Smooth muscle cell (in vitro differentiated cells): ENCODE measurements at regions not wholly inside any gene's neighbourhood (a gene's known extent, or its start where the extent isn't known, plus 50 kb on each side); places are given as distances from the start of the nearest gene placed in this dataset.

Experiments used
- DNase-seq: peaks from one replicate; lab custom pipeline; 2025; ENCODE audit not compliant: unreplicated experiment; lab: John Stamatoyannopoulos, UW
- H2AFZ ChIP-seq: fragments of 200-600 bp; sonication (generic); 2 replicates; pipeline ENCODE4 v1.6.0; 2016; ENCODE audit warnings: antibody characterized with exemption, low read depth, mild to moderate bottlenecking
- H3F3A ChIP-seq: fragments of 200-600 bp; sonication (generic); 2 replicates; pipeline ENCODE4 v1.6.0; 2017; ENCODE audit warnings: antibody characterized with exemption, low read depth
- H3K27ac ChIP-seq: fragments of 200-600 bp; sonication (generic); 2 replicates; pipeline ENCODE4 v1.5.1; 2016; ENCODE audit warnings: low read depth, mild to moderate bottlenecking
- H3K27me3 ChIP-seq: fragments of 200-600 bp; sonication (generic); 2 replicates; pipeline ENCODE4 v1.6.1; 2016; ENCODE audit warnings: low read depth, mild to moderate bottlenecking
- H3K36me3 ChIP-seq: fragments of 200-600 bp; sonication (generic); 2 replicates; pipeline ENCODE4 v1.5.1; 2016; ENCODE audit warnings: low read depth
- H3K4me1 ChIP-seq: fragments of 200-600 bp; sonication (generic); 2 replicates; pipeline ENCODE4 v1.5.1; 2016; ENCODE audit warnings: low read depth
- H3K4me2 ChIP-seq: fragments of 200-600 bp; sonication (generic); 2 replicates; pipeline ENCODE4 v1.6.0; 2016; ENCODE audit warnings: mild to moderate bottlenecking
- H3K4me3 ChIP-seq: fragments of 200-600 bp; sonication (generic); 2 replicates; pipeline ENCODE4 v1.5.1; 2016; ENCODE audit warnings: mild to moderate bottlenecking
- H3K79me2 ChIP-seq: fragments of 200-600 bp; sonication (generic); 2 replicates; pipeline ENCODE4 v1.6.0; 2016; ENCODE audit warnings: low read depth, mild to moderate bottlenecking
- H3K9ac ChIP-seq: fragments of 200-600 bp; sonication (generic); 2 replicates; pipeline ENCODE4 v1.6.0; 2016; ENCODE audit warnings: low read depth
- H3K9me3 ChIP-seq: fragments of 200-600 bp; sonication (generic); replicated peaks from 2 replicates; pipeline ENCODE4 v1.5.1; 2016; ENCODE audit warnings: low read depth
- H4K20me1 ChIP-seq: fragments of 200-600 bp; sonication (generic); 2 replicates; pipeline ENCODE4 v1.6.0; 2016; ENCODE audit warnings: low read depth
- CTCF ChIP-seq: fragments of 200-600 bp; sonication (generic); IDR thresholded peaks from 2 replicates; pipeline ENCODE4 v1.5.1; 2017; ENCODE audit warnings: borderline replicate concordance, mild to moderate bottlenecking, antibody characterized with exemption; ENCODE audit not compliant: insufficient read depth, poor library complexity, severe bottlenecking
- WGBS: methylation state at CpG from one replicate; pipeline ENCODE4 v1.1.7; 2016; ENCODE audit warnings: low lambda C conversion rate; 5-methylcytosine and 5-hydroxymethylcytosine counted together

- Histone ChIP-seq H3K9me3 (no peaks in the 10 kb centered on the region), H3K9ac (no peak overlapping the region), H3K79me2 (no peaks in the 10 kb centered on the region), H3K27ac (no peak overlapping the region), H3F3A (no peaks in the 10 kb centered on the region), H4K20me1 (no peaks in the 10 kb centered on the region), H3K36me3 (no peaks in the 10 kb centered on the region), H2AFZ (no peak overlapping the region), H3K4me2 (no peak overlapping the region), H3K4me3 (no peak overlapping the region), H3K4me1 (no peaks in the 10 kb centered on the region), H3K27me3 (no peaks in the 10 kb centered on the region)
- no peak for TF ChIP-seq CTCF
- no peak for DNase-seq
- 90% methylated on average over 3 of the region's 3 CpGs for WGBS
Measured at GRCh38 chr1:239799617-239800016, 292.1 kb upstream of the FMN2 start.

- no peak overlapping the region for H3K4me2 ChIP-seq
- peak overlapping the region; percentile 76 for H3K27ac ChIP-seq
- 83% methylated on average over 3 of the region's 3 CpGs for WGBS
- H3K27me3 ChIP-seq = no peaks in the 10 kb centered on the region
- TF ChIP-seq CTCF = no peak
- H3K4me3 ChIP-seq = no peak overlapping the region
- H3K4me1 ChIP-seq = no peaks in the 10 kb centered on the region
- no peaks in the 10 kb centered on the region for H3K36me3 ChIP-seq
- no peaks in the 10 kb centered on the region for H4K20me1 ChIP-seq
- no peak overlapping the region for H2AFZ ChIP-seq
- H3K9me3 ChIP-seq = no peaks in the 10 kb centered on the region
- no peaks in the 10 kb centered on the region for H3K79me2 ChIP-seq
- no peaks in the 10 kb centered on the region for H3F3A ChIP-seq
- no peak for DNase-seq
- no peak overlapping the region for H3K9ac ChIP-seq
Measured at GRCh38 chr1:239800861-239801260, 290.8 kb upstream of the FMN2 start.

- Histone ChIP-seq H3K9ac (no peak overlapping the region), H3K4me3 (no peak overlapping the region), H3K27ac (peak overlapping the region; percentile 76), H3F3A (no peaks in the 10 kb centered on the region), H4K20me1 (no peaks in the 10 kb centered on the region), H3K4me1 (peaks cover 6% of the 10 kb centered on the region), H3K79me2 (no peaks in the 10 kb centered on the region), H3K4me2 (no peak overlapping the region), H3K9me3 (no peaks in the 10 kb centered on the region), H3K27me3 (no peaks in the 10 kb centered on the region), H2AFZ (no peak overlapping the region), H3K36me3 (no peaks in the 10 kb centered on the region)
- WGBS = 85% methylated on average over 3 of the region's 3 CpGs
- no peak for DNase-seq
- no peak for TF ChIP-seq CTCF
Measured at GRCh38 chr1:239802275-239802674, 289.4 kb upstream of the FMN2 start.

- no peaks in the 10 kb centered on the region for H4K20me1 ChIP-seq
- no peak overlapping the region for H3K9ac ChIP-seq
- no peaks in the 10 kb centered on the region for H3F3A ChIP-seq
- H3K36me3 ChIP-seq = no peaks in the 10 kb centered on the region
- 37% methylated on average over 6 of the region's 6 CpGs for WGBS
- H3K79me2 ChIP-seq = no peaks in the 10 kb centered on the region
- DNase-seq = no peak
- H3K27me3 ChIP-seq = no peaks in the 10 kb centered on the region
- peak overlapping the region; percentile 21 for H3K27ac ChIP-seq
- peaks cover 13% of the 10 kb centered on the region for H3K4me1 ChIP-seq
- no peak overlapping the region for H3K4me3 ChIP-seq
- H3K4me2 ChIP-seq = no peak overlapping the region
- no peak overlapping the region for H2AFZ ChIP-seq
- H3K9me3 ChIP-seq = no peaks in the 10 kb centered on the region
- TF ChIP-seq CTCF = peak; percentile 13
Measured at GRCh38 chr1:239803781-239804180, 287.9 kb upstream of the FMN2 start.
